GM19397 (cell line): ENCODE measurements at regions not wholly inside any gene's neighbourhood (a gene's known extent, or its start where the extent isn't known, plus 50 kb on each side); places are given as distances from the start of the nearest gene placed in this dataset.

Source experiments
- ATAC-seq: cut with Tn5 transposase; IDR thresholded peaks from one replicate; pipeline ENCODE4 v1.9.1; 2021; ENCODE audit warnings: mild to moderate bottlenecking, moderate library complexity; ENCODE audit not compliant: unreplicated experiment

DNA sequence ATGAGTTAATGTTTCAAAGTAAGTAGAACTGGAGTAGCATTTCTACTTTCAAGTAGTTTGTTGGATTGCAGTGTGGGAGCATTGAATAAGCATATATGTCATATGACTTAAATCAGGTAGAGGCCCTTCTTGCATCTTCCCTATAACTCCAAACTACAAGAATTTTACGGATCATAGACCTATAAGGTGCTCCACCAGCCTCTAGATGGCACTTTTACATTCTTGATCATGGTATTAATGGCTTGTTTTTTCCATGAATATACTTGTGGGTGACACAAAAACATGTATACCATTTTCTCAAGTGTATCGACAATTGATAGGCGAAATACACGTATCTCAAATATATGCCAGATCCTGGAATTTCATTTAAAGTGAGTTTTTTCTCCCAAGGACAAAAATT, 311.1 kb downstream of the ZPLD1 start:
- no peak for ATAC-seq

DNA sequence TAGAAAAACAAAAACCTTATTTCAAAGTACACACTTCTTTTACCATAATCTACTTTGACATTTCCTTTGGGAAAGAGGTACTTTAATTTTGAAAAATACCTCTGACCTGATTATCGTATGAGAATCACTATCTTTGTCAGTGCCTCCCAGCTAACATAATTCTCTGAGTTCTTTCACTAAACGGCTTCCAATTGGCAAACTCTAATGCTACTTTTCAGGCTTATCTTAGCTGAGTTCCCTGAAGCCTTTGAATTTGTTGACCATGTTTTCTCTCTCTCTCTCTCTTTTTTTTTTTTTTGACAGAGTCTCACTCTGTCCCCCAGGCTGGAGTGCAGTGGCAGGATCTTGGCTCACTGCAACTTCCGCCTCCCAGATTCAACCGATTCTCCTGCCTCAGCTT, 312.8 kb downstream of the ZPLD1 start:
- no peak for ATAC-seq

DNA sequence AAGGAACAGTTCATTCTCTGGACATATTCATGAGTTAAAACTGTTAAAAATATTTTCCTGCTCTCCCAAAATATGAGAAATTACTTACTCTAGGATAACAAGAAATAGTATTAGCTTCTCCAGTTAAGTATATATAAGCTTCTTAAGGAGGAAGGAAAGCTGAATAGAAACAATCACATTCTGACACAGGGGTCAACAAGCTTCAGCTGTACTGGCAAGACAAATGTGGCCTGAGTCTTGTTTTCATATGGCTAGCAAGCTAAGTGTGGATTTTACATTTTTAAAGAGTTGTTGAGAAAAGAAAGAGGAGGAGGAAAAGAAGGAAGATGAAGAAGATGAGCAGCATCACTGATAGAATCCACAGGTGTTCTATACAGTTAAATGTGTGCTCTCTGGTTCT, 313.8 kb downstream of the ZPLD1 start:
- no peak for ATAC-seq

DNA sequence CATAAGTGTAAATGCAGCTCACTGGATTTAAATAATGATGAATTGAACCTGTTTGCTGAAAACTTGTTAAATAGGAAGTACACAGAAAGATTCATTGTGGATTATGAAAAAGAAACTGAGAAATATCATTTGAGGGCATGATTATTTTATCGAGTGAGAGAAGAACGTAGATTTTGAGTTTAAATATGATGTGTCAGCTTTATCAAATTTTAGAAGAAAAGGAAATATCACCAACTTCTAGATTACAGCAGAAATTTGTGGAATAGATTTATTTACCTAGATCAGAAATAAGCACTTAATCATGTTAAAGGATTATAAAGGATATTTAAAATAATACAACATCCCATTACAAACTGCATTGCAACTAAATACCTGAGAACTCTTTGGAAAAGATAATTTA, 315.5 kb downstream of the ZPLD1 start:
- ATAC-seq: no peak

DNA sequence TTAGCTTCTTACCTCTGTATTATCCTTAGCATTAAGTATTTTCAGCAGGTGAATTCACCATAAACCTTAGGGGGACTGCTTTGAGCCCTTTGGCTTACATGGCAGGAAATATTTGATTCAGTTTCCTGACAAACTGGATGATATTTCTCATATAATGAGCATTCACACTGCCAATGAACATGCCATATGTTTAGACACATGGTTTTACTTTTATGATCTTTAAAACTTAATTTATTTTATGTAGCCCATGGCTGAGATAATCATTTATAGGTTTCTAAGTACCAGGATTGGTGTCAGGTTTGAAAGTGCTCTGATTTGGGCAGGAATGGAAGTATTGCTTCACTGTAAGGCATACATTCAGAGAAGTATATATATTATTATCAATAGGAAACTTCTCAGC, 319.1 kb downstream of the ZPLD1 start:
- ATAC-seq: no peak

DNA sequence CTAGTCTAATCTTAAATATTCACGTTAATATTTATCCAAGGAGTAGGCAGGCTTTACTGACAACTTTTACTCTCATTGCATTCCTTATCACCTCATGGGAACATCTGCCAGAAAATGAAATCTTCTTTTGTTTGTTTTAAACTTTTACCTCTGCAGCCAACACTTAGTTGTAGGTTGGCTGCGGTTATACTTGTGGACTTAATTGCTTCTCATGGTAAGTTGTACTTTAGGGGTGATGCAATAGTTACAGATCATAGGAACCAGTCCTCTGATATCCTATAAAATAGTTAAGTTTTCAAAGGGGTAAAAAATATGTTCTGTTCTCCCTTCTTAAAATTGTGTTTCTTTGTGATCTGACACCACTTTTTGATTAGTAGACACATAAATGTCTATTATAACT, 321.9 kb downstream of the ZPLD1 start:
- no peak for ATAC-seq

DNA sequence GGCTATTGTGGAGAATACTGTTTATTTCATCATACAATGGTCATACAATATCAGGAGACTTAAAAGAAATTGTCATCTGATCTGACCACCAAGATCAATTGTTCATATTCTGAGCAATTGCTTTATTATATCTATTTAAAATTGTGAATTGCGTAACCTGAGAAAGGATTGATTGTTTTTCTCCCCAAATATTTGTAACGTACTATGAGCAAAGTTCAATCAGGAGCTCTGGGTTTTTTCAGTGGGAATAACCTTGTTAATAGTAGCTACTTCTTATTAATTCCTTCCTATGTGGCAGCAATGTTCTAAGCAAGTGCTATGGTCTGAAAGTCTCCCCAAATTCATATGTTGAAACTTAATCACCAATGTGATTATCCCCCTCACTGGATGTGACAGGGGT, 323.1 kb downstream of the ZPLD1 start:
- no peak for ATAC-seq

DNA sequence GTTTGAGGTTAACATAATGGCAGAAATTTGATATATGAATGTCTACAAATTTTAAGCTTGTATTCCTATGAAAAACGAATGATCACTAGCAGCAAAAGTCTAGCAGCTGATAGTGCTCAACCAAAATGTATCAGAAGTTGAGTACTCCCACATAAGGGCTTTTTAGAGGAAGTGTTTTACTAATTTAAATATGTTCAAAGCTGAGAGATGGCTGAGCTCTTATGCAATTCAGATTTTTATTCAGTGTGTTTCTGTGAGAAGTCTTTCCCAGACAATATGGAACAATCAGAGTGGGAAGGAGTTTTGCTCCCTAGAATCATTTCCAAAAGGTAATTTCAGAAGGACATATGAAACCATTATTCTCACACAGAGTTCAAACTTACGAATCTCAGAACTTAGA, 327.0 kb downstream of the ZPLD1 start:
- ATAC-seq: no peak

DNA sequence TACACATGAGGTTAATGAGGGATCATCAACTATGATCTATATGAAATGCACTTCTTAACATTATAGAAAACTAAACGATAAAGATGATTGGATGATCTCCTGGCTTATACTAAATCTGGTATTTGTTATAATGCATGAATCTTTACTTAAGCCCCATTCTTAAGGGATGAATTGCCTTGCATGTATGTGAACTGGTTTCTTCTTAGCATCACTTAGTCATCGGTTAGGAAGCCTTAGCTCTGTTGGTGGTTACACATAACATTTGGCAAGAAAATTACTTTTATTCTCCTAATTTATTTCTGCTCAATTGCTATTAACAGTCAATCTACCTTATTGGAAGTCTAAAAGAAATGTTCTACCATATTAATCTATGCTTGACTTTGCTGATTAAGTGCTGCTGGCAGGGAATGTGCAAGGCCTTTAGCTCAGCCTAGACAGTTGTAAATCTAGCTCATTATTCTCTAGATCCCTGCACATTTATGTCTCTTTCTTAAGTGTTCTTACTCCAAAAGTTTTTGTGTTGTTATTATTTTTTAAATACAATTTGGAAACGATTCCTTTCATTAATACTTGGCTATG, 356.0 kb downstream of the ZPLD1 start:
- ATAC-seq: no peak

DNA sequence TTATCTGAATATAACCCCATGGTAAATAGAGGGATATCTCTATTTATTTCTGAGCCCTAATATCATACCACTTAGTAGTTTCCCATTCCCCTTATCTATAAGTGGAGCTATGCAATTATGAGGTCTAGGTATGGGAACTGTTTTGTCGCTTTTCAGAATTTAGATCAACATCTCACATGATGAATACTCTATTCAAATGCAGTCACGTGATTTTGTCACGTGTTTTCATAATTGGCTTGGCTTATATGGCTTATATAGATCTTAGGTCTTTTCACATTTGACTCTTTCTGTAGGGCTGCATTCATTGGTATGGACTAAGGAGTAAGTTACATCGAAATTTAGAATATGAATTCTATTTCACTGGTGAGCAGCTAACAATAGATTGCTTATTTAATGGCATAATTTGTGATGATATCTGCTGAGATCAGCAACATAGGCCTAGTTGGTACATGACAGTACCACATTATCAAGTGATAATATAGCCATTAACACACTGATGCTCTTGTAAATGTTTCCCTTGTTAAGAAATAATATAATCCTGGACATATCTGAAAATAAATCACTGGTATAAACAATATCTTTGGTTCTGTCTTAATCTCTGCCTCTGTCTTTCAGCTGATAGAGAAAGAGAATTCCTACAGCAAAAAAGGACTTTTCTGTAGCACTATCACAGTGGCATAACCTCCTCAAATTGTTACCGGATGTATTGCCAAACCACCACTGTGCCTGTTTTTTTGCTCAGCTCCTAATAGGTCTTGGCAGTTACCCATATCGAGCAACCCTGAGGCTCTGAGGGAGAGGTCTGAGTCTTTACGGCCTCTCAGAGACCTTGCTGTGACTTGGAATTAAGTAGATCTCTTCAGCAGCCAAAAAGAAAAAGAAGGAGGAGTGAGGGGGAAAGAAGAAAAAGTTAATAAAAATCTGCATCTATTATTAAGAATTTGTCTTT, 357.1 kb downstream of the ZPLD1 start:
- no peak for ATAC-seq

DNA sequence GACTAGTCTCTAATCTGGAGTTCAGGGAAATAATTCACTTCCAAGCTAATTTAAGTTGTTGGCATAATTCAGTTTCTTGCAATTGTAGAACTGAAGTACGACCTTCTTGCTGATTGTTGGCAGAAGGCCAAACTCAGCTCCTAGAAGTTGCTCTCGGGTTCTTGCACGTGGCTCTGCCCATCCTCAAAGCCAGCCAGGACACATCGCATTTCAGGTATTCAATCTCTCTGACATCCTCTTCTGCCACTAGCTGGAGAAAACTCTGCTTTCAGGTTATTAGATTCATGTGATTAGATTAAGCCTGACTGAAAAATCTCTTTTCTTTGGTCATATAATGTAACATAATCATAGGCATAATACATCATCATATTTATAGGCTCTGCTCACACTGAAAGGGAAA, 362.0 kb downstream of the ZPLD1 start:
- ATAC-seq: no peak

DNA sequence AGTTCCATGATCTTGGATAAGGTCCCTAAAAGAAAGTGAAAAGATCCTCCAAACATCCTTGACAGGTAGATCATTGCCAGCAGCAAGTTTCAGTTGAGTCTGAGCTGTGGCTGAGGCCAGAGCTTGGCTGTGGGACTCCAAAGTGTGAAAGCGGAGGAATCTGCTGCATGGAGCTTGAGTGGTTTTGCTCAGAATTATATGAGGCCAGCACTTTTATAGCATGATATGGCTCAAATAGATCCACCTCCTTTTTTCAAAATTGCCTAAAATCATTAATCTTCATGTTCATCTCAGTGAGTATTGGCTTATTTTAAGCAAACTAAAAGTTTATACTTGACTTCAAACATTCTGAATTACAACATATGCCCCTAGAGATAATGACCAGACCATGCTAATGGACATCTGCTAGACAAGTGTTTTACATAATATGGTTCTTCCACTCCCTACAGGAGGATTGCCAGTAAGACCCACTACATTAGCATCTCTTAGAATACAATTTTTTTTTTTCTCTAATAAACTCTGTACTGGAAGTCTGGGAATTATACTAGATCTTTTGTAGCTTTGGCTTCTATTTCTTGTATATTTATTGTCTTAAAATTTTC, 368.1 kb downstream of the ZPLD1 start:
- no peak for ATAC-seq

DNA sequence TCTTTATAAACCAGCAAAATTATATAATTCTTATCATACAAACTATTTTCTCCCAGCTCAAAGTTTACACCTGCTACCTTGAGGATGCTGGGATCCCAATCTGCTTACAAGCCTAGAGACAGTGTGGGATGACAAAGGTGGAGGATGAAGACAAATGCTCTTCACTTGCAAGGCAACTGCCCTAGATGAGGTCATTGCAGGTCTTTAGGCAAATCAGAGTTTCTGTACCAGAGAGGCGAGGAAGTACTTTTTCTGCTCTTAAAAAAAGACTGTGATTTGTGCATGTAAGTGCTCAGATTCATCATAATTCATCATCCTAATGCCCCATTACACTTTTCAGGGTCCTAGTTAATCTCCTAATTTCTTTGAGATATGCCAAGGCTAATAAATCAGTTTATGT, 376.1 kb downstream of the ZPLD1 start:
- ATAC-seq: no peak

DNA sequence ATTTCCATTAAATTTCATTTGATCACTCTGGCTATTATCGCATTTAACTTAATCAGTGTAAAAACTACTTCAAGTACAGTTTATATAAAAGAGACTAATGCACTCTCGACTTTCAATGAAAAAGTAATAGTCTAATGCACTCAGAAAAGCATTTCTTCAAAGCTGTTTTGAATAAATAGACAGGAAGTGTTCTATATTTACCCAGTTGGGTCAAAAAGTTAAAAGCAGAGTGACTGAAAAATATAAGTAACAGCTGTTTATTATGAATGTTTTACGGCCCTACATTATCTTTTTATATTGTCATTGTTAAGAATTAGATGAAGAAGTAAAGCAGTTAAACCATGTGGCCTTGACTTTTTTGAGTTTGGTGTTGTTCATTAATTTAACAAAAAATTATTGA, 391.8 kb downstream of the ZPLD1 start:
- ATAC-seq: no peak

DNA sequence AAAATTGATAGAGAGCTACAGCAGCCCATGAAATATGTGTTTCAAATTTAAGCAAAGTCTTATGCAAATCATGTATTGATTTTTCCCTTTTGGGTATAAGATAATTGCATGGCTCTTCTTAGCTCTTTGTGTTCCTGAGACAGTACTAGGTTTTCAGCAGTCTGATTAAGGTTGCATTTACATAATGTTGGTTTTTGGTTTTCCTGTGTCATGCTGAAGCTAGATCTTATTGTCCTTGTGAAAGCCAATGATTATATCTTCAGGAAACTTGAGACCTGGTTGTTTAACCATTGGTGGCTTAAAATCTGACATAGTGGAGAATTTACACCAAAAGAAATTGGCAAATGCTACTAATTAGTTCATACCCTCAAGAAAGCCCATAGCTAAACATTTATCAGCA, 392.6 kb downstream of the ZPLD1 start:
- no peak for ATAC-seq

DNA sequence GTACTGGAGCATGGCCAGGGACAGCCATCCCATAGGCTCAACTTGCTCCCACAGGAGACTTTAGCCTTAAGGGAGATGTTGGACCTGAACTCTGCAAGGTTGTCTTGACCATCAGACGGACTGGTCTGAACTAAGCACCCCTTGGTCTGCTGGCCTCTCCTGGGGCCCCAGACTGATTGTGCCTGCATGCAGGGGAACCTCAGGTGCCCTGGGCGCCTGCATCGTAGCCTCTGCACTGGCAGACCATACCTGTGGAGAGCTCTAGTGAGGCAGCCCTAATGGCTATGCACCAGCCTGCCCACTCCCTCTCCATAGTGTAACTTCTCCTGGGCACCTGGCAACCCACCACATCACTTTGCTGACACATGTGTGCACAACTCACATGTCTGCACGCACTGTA, 395.6 kb downstream of the ZPLD1 start:
- ATAC-seq: no peak

DNA sequence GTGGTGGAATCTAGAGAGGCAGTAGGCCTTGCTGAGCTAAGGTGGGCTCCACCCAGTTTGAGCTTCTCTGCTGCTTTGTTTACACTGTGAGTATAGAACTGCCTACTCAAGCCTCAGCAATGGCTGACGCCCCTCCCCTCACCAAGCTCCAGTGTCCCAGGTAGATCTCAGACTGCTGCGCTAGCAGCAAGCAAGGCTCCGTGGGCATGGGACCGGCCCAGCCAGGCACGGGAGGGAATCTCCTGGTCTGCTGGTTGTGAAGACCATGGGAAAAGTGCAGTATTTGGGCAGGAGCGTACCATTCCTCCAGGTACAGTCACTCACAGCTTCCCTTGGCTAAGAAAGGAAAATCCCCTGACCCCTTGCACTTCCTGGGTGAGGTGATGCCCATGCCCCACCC, 407.1 kb downstream of the ZPLD1 start:
- no peak for ATAC-seq

DNA sequence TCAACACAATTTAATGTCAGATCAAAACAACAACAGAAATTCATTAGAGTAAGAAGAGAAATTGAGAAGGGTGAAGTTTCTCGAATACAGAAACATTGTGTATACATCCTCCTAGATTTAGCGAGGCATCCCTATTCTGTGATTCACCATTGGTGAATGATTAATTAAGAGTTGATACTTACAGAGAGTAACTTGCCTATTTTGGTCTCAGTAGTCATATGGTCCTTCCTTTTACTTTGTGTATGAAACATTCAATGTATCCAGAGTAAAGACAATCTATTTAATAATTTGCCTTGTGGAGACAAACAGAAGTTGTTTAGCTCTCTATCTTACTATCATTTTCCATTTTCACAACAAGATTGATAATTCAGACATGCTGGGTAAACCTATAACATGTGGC, 432.0 kb downstream of the ZPLD1 start:
- no peak for ATAC-seq

DNA sequence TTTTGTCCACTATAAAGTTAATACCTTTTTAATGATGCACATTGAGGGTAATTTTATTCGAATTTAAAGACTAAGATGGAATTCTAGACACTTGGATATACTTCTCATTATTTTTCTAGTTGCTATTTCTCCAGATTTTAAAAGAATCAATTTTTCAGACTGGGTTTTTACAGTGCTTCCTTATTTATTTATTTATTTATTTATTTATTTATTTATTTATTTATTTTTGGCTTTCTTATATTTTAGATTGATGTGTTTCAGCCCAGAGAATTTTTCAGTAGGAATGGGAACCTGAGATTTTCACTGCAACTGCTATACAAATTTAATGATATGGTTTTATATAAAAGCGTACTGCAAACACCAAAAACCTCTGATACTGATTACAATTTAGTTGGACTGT, 448.7 kb downstream of the ZPLD1 start:
- no peak for ATAC-seq

DNA sequence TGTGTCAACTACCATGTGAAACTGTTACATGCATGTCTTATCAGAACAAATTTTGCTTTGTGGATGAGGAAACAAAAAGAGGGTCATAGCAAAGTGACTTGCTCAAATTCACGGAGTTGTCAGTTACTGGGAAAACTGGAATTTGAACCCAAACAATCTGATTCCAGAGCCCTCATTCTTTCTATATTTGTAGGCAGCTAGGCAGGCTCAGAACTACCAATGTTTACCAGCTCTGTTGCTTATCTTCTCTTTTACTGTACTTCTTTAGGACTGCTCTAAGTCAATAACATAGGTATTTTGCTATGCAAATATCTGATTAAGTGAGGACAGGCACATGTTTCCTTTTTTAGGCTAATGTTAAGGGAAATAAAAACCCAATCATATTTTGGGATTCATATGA, 450.5 kb downstream of the ZPLD1 start:
- no peak for ATAC-seq

DNA sequence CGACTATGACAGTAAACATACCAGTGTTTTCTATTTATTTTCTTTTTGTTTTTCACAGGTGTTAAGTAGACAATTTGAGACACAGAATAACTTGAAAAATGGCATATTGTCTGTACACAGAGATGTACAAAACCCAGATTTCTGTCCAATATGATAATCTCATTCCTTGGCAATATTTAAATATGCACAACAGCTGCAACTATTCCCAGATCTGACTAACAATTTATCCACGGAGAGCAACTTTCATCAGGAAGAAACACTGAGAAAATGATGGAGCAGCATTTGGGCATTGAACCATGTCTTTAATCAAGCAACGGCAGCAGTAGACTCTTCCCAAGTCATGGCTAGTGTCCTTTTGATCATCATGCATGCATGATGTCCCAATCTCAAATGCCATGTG, 452.6 kb downstream of the ZPLD1 start:
- no peak for ATAC-seq
